ENCODE measurements at regions not wholly inside any gene's neighbourhood (a gene's known extent, or its start where the extent isn't known, plus 50 kb on each side); places are given as distances from the start of the nearest gene placed in this dataset.

GRCh38 chr9:18410983-18411382, 63.0 kb upstream of the ADAMTSL1 start:
- no peak for DNase-seq

- no peak for DNase-seq
Observed at GRCh38 chr9:18421391-18421790, 52.6 kb upstream of the ADAMTSL1 start.

- DNase-seq = no peak
Observed at GRCh38 chr9:18422296-18423036, 51.5 kb upstream of the ADAMTSL1 start.

GRCh38 chr9:18423791-18424531, 50.0 kb upstream of the ADAMTSL1 start:
- no peak for DNase-seq

Measured in right hindlimb (tissue), 1 donor.